H9 (cell line): ENCODE measurements at regions not wholly inside any gene's neighbourhood (a gene's known extent, or its start where the extent isn't known, plus 50 kb on each side); places are given as distances from the start of the nearest gene placed in this dataset.

Experiments
- DNase-seq: peaks from one replicate; pipeline ENCODE4 v3.0.0-alpha.2; 2017
- H2AFZ ChIP-seq: one replicate; pipeline ENCODE4 v1.6.1; 2013; ENCODE audit warnings: mild to moderate bottlenecking, low read length, control low read depth, moderate library complexity
- H2AK5ac ChIP-seq: 2 replicates; pipeline ENCODE4 v1.6.1; 2013; ENCODE audit warnings: low read length, control low read depth, mixed read lengths; ENCODE audit not compliant: insufficient read length
- H2BK120ac ChIP-seq: one replicate; pipeline ENCODE4 v1.6.1; 2013; ENCODE audit warnings: low read depth, mild to moderate bottlenecking, low read length, control low read depth, inconsistent platforms; ENCODE audit not compliant: poor library complexity, severe bottlenecking
- H2BK12ac ChIP-seq: 2 replicates; pipeline ENCODE4 v1.6.1; 2013; ENCODE audit warnings: low read length, control low read depth, mixed read lengths, low read depth; ENCODE audit not compliant: insufficient read length
- H2BK15ac ChIP-seq: 2 replicates; pipeline ENCODE4 v1.6.1; 2013; ENCODE audit warnings: low read depth, low read length, control low read depth
- H2BK20ac ChIP-seq: one replicate; pipeline ENCODE4 v1.6.1; 2013; ENCODE audit warnings: low read depth, mild to moderate bottlenecking, low read length, control low read depth, inconsistent platforms; ENCODE audit not compliant: poor library complexity, severe bottlenecking
- H2BK5ac ChIP-seq: 2 replicates; pipeline ENCODE4 v1.6.1; 2013; ENCODE audit warnings: low read length, control low read depth, mixed read lengths; ENCODE audit not compliant: insufficient read length
- H3K14ac ChIP-seq: 2 replicates; pipeline ENCODE4 v1.6.1; 2013; ENCODE audit warnings: low read length, control low read depth; ENCODE audit not compliant: insufficient read depth
- H3K18ac ChIP-seq: 2 replicates; pipeline ENCODE4 v1.6.1; 2013; ENCODE audit warnings: low read depth, mild to moderate bottlenecking, mixed read lengths, low read length, control low read depth; ENCODE audit not compliant: insufficient read length
- H3K23ac ChIP-seq: 2 replicates; pipeline ENCODE4 v1.6.1; 2013; ENCODE audit warnings: low read length, control low read depth, mixed read lengths, low read depth; ENCODE audit not compliant: insufficient read length
- H3K23me2 ChIP-seq: 2 replicates; pipeline ENCODE4 v1.6.1; 2013; ENCODE audit warnings: low read depth, mild to moderate bottlenecking, mixed read lengths, low read length, control low read depth; ENCODE audit not compliant: insufficient read length, poor library complexity, severe bottlenecking
- H3K27ac ChIP-seq: 2 replicates; pipeline ENCODE4 v1.5.1; 2013; ENCODE audit warnings: low read length, control low read depth, mixed read lengths, low read depth; ENCODE audit not compliant: insufficient read length
- H3K27me3 ChIP-seq: 2 replicates; pipeline ENCODE4 v1.6.1; 2013; ENCODE audit warnings: low read length, control low read depth, inconsistent platforms; ENCODE audit not compliant: insufficient read depth
- H3K4ac ChIP-seq: 2 replicates; pipeline ENCODE4 v1.6.1; 2013; ENCODE audit warnings: low read depth, mild to moderate bottlenecking, control low read depth, inconsistent platforms, low read length, moderate library complexity
- H3K4me1 ChIP-seq: 2 replicates; pipeline ENCODE4 v1.6.1; 2013; ENCODE audit warnings: low read length, control low read depth, inconsistent platforms; ENCODE audit not compliant: insufficient read depth
- H3K4me2 ChIP-seq: 2 replicates; pipeline ENCODE4 v1.6.1; 2013; ENCODE audit warnings: low read length, control low read depth, mixed read lengths; ENCODE audit not compliant: insufficient read length, insufficient read depth
- H3K56ac ChIP-seq: 2 replicates; pipeline ENCODE4 v1.6.1; 2013; ENCODE audit warnings: low read depth, mild to moderate bottlenecking, mixed read lengths, low read length, control low read depth; ENCODE audit not compliant: insufficient read length
- H3K79me1 ChIP-seq: 2 replicates; pipeline ENCODE4 v1.6.1; 2013; ENCODE audit warnings: low read depth, mild to moderate bottlenecking, moderate library complexity, low read length, control low read depth, inconsistent platforms; ENCODE audit not compliant: insufficient read depth, poor library complexity, severe bottlenecking
- H3K79me2 ChIP-seq: 2 replicates; pipeline ENCODE4 v1.6.1; 2013; ENCODE audit warnings: low read length, control low read depth, inconsistent platforms; ENCODE audit not compliant: insufficient read depth
- H3K9ac ChIP-seq: 2 replicates; pipeline ENCODE4 v1.6.1; 2013; ENCODE audit warnings: low read length, control low read depth, mixed read lengths; ENCODE audit not compliant: insufficient read length; ENCODE audit errors: extremely low read depth
- H3K9me3 ChIP-seq: one replicate; pipeline ENCODE4 v1.6.1; 2013; ENCODE audit warnings: low read depth, low read length, inconsistent platforms; ENCODE audit not compliant: control insufficient read depth
- H3T11ph ChIP-seq: one replicate; pipeline ENCODE4 v1.6.1; 2013; ENCODE audit warnings: mild to moderate bottlenecking, low read length, control low read depth, inconsistent platforms
- H4K20me1 ChIP-seq: one replicate; pipeline ENCODE4 v1.6.1; 2013; ENCODE audit not compliant: control insufficient read depth, insufficient read length, insufficient read depth
- H4K5ac ChIP-seq: 2 replicates; pipeline ENCODE4 v1.6.1; 2013; ENCODE audit warnings: low read depth, mild to moderate bottlenecking, mixed read lengths, low read length, control low read depth; ENCODE audit not compliant: insufficient read length
- H4K8ac ChIP-seq: replicated peaks from 2 replicates; pipeline ENCODE4 v1.6.1; 2013; ENCODE audit warnings: low read length, control low read depth, mixed read lengths, low read depth; ENCODE audit not compliant: insufficient read length
- H4K91ac ChIP-seq: 2 replicates; pipeline ENCODE4 v1.6.1; 2013; ENCODE audit warnings: low read depth, mild to moderate bottlenecking, moderate library complexity, mixed read lengths, low read length, control low read depth; ENCODE audit not compliant: insufficient read length
- H3K27ac Mint-ChIP-seq, 3 experiments: 2 replicates in 2 of 3; 3 replicates in 1 of 3; pipeline ENCODE4 v1.8.0; 2020 to 2021; ENCODE audit warnings: mixed read lengths in 3 of 3, mild to moderate bottlenecking in 1 of 3, moderate library complexity in 1 of 3
- H3K27me3 Mint-ChIP-seq: 2 replicates; pipeline ENCODE4 v1.8.0; 2021; ENCODE audit warnings: low read depth, mild to moderate bottlenecking, moderate library complexity, mixed read lengths
- H3K36me3 Mint-ChIP-seq, 3 experiments: 2 replicates in 2 of 3; 3 replicates in 1 of 3; pipeline ENCODE4 v1.8.0; 2020 to 2021; ENCODE audit warnings: low read depth in 3 of 3, mixed read lengths in 3 of 3; ENCODE audit not compliant: insufficient read depth in 1 of 3
- H3K4me1 Mint-ChIP-seq, 2 experiments: 2 replicates each; pipeline ENCODE4 v1.8.0; 2020; ENCODE audit warnings: mixed read lengths in 2 of 2
- H3K4me3 Mint-ChIP-seq, 2 experiments: 2 replicates in 1 of 2; 3 replicates in 1 of 2; pipeline ENCODE4 v1.8.0; 2020 to 2021; ENCODE audit warnings: mild to moderate bottlenecking in 2 of 2, mixed read lengths in 2 of 2, moderate library complexity in 1 of 2
- H3K9me3 Mint-ChIP-seq, 2 experiments: 2 replicates in 1 of 2; 3 replicates in 1 of 2; pipeline ENCODE4 v1.8.0; 2020; ENCODE audit warnings: mild to moderate bottlenecking in 2 of 2, mixed read lengths in 2 of 2, moderate library complexity in 1 of 2
- CTCF ChIP-seq: fragments of 200-600 bp; sonication (generic); conservative IDR thresholded peaks from 3 replicates; pipeline ENCODE4 v1.8.0; 2021; ENCODE audit warnings: antibody characterized with exemption, mild to moderate bottlenecking
- WGBS: extraction: QIAGEN DNeasy Blood & Tissue Kit; methylation state at CpG from one replicate; pipeline ENCODE4 v1.1.7; 2013; ENCODE audit warnings: missing lambda C conversion rate, low lambda C conversion rate, mixed read lengths; ENCODE audit not compliant: insufficient read length; ENCODE audit errors: extremely low coverage; 5-methylcytosine and 5-hydroxymethylcytosine counted together

GRCh38 chr17:15886804-15887203 is 58.1 kb upstream of the ADORA2B start:
- Histone ChIP-seq H2BK15ac (no peak overlapping the region), H3K4ac (no peak overlapping the region), H3K9ac (no peak overlapping the region), H4K91ac (no peak overlapping the region), H3K56ac (no peak overlapping the region), H2AFZ (no peak overlapping the region), H4K8ac (no peak overlapping the region), H3K23ac (no peak overlapping the region), H3K4me1 (no peaks in the 10 kb centered on the region), H2BK12ac (no peak overlapping the region), H3K27ac (no peak overlapping the region), H4K5ac (no peak overlapping the region), H3K4me2 (no peak overlapping the region), H2BK5ac (no peak overlapping the region), H3K27me3 (no peaks in the 10 kb centered on the region), H3K23me2 (no peaks in the 10 kb centered on the region), H3K9me3 (no peaks in the 10 kb centered on the region), H3K14ac (no peak overlapping the region), H2AK5ac (no peak overlapping the region), H3K79me2 (no peaks in the 10 kb centered on the region), H3K18ac (no peak overlapping the region), H2BK20ac (no peak overlapping the region), H4K20me1 (no peaks in the 10 kb centered on the region), H3K79me1 (no peaks in the 10 kb centered on the region), H2BK120ac (no peak overlapping the region), H3T11ph (no peak overlapping the region)
- H3K27ac Mint-ChIP-seq, result peak overlapping the region in 2 of 3 experiments; percentile 3 to 59; a peak in 2 of 7 replicates
- no peaks in the 10 kb centered on the region for H3K4me1 Mint-ChIP-seq
- no peak for TF ChIP-seq CTCF
- no peaks in the 10 kb centered on the region; a peak in 1 of 7 replicates for H3K36me3 Mint-ChIP-seq
- WGBS, result no CpG with 5 or more reads among the region's 7 CpGs
- H3K27me3 Mint-ChIP-seq, result no peaks in the 10 kb centered on the region
- DNase-seq, result no peak
- no peak overlapping the region for H3K4me3 Mint-ChIP-seq
- H3K9me3 Mint-ChIP-seq, result no peaks in the 10 kb centered on the region
